HG03521 (cell line): ENCODE measurements at regions not wholly inside any gene's neighbourhood (a gene's known extent, or its start where the extent isn't known, plus 50 kb on each side); places are given as distances from the start of the nearest gene placed in this dataset.

Source experiments
- ATAC-seq: cut with Tn5 transposase; IDR thresholded peaks from one replicate; pipeline ENCODE4 v1.9.1; 2021; ENCODE audit warnings: mild to moderate bottlenecking, moderate library complexity; ENCODE audit not compliant: unreplicated experiment

DNA sequence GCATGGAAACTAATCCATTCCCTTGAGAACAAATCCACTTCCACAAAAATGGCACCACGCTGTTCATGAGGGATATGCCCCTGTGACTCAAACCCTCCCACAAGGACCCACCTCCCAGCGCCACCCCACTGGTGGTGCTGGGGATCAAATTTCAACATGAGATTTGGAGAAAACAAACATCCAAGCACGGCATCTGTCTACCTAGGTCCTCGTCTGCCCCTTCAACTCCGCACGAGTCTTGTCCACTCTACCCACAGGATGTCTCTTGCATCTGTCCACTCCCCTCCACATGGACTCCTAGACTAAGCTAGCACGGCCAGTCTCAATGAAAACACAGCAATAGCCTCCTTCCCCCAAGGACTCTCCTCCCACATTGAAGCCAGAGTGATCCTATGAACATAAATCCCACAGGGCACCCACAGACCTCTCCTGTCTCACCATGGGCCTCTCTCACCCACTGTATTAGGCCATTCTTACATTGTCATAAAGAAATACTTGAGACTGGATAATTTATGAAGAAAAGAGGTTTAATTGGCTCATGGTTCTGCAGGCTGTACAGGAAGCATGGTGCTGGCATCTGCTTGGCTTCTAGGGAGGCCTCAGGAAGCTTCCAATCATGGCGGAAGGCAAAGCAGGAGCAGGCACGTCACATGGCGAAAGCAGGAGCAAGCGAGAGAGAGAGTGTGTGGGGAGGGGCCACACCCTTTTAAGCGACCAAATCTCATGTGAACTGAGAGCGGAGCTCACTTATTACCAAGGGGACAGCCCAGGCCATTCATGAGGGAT lies 101.4 kb downstream of the TOMM20 start:
- ATAC-seq: no peak

GRCh38 chr1:235025422-235025984 lies 103.1 kb downstream of the TOMM20 start:
- no peak for ATAC-seq

GRCh38 chr1:235024711-235025421 lies 103.8 kb downstream of the TOMM20 start:
- no peak for ATAC-seq

DNA sequence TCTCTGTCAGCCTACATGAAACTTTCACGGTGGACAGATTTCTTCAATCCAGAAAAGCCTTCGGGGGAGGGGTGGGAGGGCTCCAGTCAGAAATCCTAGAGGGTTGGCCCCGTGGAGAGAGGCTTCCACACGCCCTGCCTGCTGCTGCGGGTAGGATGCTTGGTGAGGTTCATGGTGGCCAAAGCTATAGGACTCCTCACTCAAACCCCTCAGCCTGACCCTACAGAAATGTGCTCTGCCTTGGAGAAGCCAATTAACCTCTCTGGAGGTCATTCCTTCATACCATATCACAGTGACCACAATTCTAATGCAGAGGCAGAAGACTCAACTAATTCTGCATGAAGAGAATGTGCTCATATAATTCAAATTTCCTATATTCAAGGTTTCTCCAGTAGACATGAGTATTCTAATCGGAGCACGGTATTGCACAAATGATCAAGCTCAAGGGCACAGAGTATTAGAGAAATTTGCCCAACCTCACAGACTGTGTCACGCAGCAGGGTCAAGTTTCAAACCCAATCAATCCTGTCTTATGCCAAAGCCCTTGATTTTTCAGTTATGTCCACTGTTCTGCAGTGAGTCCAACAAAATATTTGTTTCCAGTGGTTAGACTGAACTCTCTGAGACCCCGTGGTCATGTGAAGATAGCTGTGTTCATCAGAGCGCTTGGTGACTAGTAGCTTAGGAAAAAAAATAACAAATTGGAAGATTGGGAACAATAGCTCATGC lies 104.8 kb downstream of the TOMM20 start:
- no peak for ATAC-seq

GRCh38 chr1:235022981-235023710 lies 105.5 kb downstream of the TOMM20 start:
- ATAC-seq: no peak

DNA sequence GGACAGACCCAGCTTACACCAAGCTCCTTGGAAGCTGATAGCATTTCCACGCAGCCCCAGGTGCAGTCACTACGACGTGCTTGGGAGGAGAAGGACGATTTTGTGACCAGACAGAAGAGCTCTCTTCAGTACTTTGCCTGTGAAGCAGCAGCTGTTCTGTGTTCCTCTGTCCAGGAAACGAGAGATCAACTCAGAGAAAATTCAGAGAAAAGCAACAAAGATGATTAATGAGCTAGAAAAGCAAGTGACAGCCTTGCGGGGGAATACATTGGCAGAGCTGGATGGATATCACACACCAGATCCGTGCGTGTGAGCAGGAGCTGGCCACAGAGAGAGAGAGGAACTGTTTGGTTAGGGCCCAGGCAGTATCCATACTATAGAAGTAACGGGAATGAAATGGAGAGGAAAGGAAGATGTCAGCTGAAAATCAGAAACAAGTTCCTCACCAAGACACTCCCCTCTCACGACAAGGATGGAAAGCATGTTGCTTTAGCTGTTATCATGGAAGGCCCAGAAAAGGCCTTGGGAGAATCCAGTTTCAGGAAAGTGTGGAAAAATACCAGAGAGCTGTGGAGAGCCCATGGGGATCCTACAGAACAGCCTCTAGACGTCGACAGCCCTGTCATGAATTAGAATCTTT lies 106.2 kb downstream of the TOMM20 start:
- no peak for ATAC-seq

GRCh38 chr1:235021815-235022214 lies 106.8 kb downstream of the TOMM20 start:
- no peak for ATAC-seq

- ATAC-seq: no peak
Observed at GRCh38 chr1:235021321-235021720, 107.3 kb downstream of the TOMM20 start.

GRCh38 chr1:235019961-235020360 lies 108.7 kb downstream of the TOMM20 start:
- no peak for ATAC-seq

DNA sequence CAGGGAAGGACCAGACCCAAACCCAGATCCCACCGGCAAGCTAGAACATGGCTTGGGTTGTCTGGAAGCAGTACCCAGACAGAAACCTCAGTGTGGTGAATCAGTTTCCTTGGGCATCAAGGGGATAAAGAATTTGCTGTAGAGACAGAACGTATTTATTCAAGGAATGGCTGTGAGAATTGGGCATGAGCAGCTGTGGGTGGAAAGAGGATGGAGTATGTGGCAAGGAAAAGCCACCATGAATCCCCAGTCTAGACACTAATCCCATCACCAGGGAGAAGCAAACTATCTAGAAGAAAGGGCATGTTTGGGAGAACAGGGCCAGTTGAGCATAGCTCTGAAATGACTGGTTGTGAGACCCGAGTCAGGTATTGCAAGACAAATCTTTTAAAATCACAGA lies 109.2 kb downstream of the TOMM20 start:
- no peak for ATAC-seq

- ATAC-seq: no peak
Observed at GRCh38 chr1:235018720-235019444, 109.8 kb downstream of the TOMM20 start.

DNA sequence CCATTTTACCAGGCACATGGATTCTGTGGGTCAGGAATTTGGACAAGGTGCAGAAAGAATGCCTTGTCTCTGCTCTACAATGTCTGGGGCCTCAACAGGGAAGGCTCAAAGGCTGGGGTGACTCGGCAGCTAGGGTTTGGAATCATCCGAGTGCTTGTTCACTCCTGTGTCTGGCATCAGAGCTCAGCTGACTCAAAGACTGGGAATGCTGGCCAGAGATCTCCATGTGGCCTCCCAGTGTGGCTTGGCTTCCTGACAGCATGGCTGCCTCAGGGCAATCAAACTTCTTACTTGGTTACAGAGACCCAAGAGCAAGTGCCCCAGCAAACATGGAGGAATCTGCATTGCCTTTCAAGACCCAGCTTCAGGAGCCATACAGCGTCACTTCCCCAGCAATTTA lies 110.5 kb downstream of the TOMM20 start:
- ATAC-seq: no peak

DNA sequence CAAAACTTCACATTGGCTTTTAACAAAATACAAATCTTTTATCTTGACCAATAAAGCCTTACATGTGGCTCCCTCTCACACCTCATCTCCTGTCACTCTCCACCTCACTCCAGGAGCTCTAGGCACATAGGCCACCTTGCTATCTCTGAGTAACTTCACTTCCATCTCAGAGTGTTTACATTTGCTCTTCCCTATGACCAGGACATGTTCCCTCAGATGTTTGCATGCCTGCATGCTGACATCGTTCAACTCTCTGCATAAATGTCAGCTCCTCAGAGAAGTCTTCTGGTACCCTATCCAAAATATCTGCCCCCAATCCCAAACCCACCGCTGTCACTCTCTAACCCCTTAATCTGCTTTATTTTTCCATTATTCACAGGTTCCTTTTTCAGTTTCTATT lies 110.9 kb downstream of the TOMM20 start:
- no peak for ATAC-seq

DNA sequence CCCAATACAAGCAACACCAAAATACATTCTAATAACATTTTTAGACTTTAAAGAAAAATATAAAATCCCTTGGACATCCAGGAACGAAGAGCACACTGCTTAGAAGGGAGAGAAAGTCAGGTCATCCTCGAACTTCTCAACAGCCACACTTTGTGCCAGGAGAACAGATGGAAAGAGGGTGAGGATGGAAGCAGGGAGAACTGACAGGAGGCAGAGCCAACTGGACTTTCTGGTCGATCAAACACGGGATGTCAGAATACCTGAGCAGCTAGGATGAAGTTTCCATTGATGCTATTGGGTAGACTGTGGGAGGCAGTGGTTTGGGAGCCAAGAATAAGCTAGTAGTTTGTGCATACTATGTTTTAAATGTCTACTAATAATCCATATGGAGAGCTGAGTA lies 111.4 kb downstream of the TOMM20 start:
- no peak for ATAC-seq

DNA sequence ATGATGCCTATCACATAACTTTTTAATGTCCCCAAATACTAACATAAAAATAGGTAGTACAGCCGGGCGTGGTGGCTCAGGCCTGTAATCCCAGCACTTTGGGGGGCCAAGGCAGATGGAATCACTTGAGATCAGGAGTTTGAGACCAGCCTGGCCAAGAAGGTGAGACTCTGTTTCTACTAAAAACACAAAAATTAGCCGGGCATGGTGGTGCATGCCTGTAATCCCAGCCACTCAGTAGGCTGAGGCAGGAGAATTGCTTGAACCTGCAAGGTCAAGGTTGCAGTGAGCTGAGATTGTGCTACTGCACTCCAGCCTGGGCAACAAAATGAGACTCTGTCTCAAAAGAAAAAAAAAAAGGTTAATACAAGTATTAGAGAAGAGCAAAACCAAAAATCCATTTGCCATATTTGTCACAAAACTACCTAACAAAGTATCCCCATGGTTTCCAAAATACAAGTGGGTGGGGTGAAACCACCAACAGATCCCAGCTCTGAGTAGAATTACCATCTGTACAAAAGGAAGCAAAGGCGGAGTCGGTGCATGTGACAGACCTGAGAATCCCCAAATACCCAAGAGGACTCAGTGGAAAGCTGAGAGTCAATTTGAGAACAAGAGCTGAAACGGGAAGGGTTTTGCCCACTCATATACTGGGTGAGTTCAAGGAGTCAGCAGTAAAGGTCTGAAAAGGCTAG lies 113.2 kb downstream of the TOMM20 start:
- ATAC-seq: no peak

DNA sequence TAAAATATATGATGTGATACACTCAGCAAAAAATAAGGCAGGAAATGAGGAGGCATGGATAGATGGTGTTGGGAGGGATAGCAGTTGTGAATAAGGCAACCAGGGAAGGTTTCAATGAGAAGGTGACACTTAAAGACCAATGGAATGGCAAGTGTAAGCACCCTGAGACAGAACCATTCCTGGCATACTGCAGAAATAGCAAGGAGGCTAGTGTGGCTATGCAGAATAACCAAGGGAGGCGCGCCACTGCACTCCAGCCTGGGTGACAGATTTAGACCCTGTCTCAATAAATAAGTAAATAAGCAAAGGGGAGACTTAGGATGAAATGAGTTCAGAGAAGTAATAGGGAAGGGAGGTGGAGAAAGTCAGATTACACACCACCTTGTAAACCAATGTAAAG lies 113.9 kb downstream of the TOMM20 start:
- no peak for ATAC-seq

- ATAC-seq: no peak
Observed at GRCh38 chr1:235013512-235013911, 115.1 kb downstream of the TOMM20 start.

DNA sequence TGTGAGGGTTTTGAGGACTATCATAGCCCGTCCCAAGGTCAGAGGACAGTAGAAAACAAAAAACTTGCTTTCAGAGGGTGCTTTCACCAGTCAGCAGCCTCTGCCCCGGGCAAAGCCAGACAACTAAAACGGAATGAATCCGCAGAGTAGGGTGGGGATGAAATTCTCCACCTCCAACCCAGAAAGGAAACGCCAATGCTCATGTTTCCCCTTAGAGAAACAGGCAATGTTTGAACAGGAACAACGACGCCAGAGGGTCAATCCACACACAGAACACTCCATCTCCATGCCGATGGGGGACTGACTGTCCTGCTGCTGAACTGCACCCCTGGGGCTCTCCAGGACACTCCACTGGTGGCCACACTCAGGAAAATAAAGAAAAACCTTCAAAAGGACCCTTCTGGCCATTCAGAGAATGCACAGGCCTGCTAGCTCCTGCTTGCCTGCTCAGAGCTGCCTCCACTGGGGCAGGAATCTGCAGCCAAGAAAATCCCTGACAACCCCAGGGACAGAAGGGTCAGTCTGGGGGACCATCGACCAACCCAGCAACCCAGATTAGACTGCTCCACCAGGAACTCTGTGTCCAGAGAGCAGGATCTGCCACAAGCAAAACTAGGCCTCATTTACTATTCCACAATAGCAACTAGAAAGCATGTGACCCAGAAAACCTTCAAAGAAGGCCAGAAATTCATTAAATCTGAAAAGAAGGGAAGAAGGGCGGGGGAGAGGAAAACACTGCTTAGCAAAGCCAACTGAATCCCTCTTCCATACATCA lies 116.0 kb downstream of the TOMM20 start:
- no peak for ATAC-seq
